Upper lobe of left lung (tissue), 6 donors: ENCODE measurements at regions not wholly inside any gene's neighbourhood (a gene's known extent, or its start where the extent isn't known, plus 50 kb on each side); places are given as distances from the start of the nearest gene placed in this dataset.

ENCODE experiments used
- ATAC-seq, 2 donors: fragments of 200-7000 bp; cut with Tn5 transposase; one replicate each; pipeline ENCODE4 v1.9.1; 2022; ENCODE audit warnings: mild to moderate bottlenecking in 2 of 2, moderate library complexity in 2 of 2; ENCODE audit not compliant: low FRiP score in 2 of 2
- DNase-seq, 2 donors: peaks; one replicate each; pipeline ENCODE4 v3.0.0-alpha.2; 2019 to 2020
- H3K27ac ChIP-seq, 4 donors: fragments of 200-600 bp; sonication (generic); one replicate each; pipeline ENCODE4 v1.5.1; 2016 to 2019
- H3K27me3 ChIP-seq, 4 donors: fragments of 200-600 bp; sonication (generic); one replicate each; pipeline ENCODE4 v1.5.1; 2017 to 2019
- H3K36me3 ChIP-seq, 4 donors: fragments of 200-600 bp; sonication (generic); one replicate each; pipeline ENCODE4 v1.5.1; 2016 to 2019
- H3K4me1 ChIP-seq, 4 donors: fragments of 200-600 bp; sonication (generic); one replicate each; pipeline ENCODE4 v1.5.1; 2018 to 2019
- H3K4me3 ChIP-seq, 4 donors: fragments of 200-600 bp; sonication (generic); one replicate each; pipeline ENCODE4 v1.5.1; 2017 to 2019; ENCODE audit warnings: mild to moderate bottlenecking in 2 of 4, moderate library complexity in 1 of 4
- H3K9me3 ChIP-seq, 4 donors: fragments of 200-600 bp; sonication (generic); one replicate each; pipeline ENCODE4 v1.5.1; 2018 to 2019
- CTCF ChIP-seq, 6 experiments: fragments of 450-650 bp in 4 of 6; fragments of 200-600 bp in 2 of 6; sonication (generic) in 2 of 6; IDR thresholded peaks; one replicate each; pipeline ENCODE4 v1.5.1; 2016 to 2019; ENCODE audit warnings: antibody characterized with exemption in 6 of 6
- EP300 ChIP-seq, 4 donors: sonication (generic); formaldehyde crosslinking; IDR thresholded peaks; one replicate each; pipeline ENCODE4 v1.5.1; 2017; ENCODE audit warnings: antibody characterized with exemption in 4 of 4, control low read depth in 2 of 4
- POLR2A ChIP-seq, 4 donors: fragments of 450-650 bp; IDR thresholded peaks; one replicate each; pipeline ENCODE4 v1.5.1; 2016 to 2017; ENCODE audit warnings: antibody characterized with exemption in 4 of 4, mild to moderate bottlenecking in 2 of 4
- POLR2AphosphoS5 ChIP-seq, 2 donors: sonication (generic); formaldehyde crosslinking; IDR thresholded peaks; one replicate each; pipeline ENCODE4 v1.5.1; 2017; ENCODE audit warnings: antibody characterized with exemption in 2 of 2
- WGBS, 2 donors: methylation state at CpG; one replicate each; pipeline ENCODE4 v1.1.5; 2017 to 2018; 5-methylcytosine and 5-hydroxymethylcytosine counted together
- donor health status: DM: no; HTN: no; CAD: no; lungs with moderate emphysema.
- donor health status: DM: no; HTN: yes; CAD: no; lungs with severe emphysema.

- Histone ChIP-seq H3K36me3 (no peaks in the 10 kb centered on the region), H3K4me3 (no peak overlapping the region), H3K27ac (no peak overlapping the region), H3K27me3 (no peaks in the 10 kb centered on the region), H3K9me3 (no peaks in the 10 kb centered on the region), H3K4me1 (no peaks in the 10 kb centered on the region)
- ATAC-seq (no peak), DNase-seq (no peak)
- no peak for TF ChIP-seq CTCF (IDR thresholded peaks at IDR 0.05)
- TF ChIP-seq POLR2A (IDR thresholded peaks at IDR 0.05): no peak
- no peak for TF ChIP-seq POLR2AphosphoS5 (IDR thresholded peaks at IDR 0.05)
- no peak for TF ChIP-seq EP300 (IDR thresholded peaks at IDR 0.05)
These were observed 454.2 kb downstream of the NLGN4X start for GRCh38 chrX:5774446-5774845.

- no peak for ATAC-seq
These were observed 457.2 kb downstream of the NLGN4X start for GRCh38 chrX:5771441-5771840.

GRCh38 chrX:5756616-5757015 is 472.1 kb downstream of the NLGN4X start:
- TF ChIP-seq EP300 (IDR thresholded peaks at IDR 0.05) (no peak), CTCF (IDR thresholded peaks at IDR 0.05) (no peak), POLR2AphosphoS5 (IDR thresholded peaks at IDR 0.05) (no peak), POLR2A (IDR thresholded peaks at IDR 0.05) (no peak)
- WGBS, 2 donors: 75 to 87% methylated on average over 4 of the region's 4 CpGs
- no peaks in the 10 kb centered on the region for H3K4me1 ChIP-seq
- ATAC-seq (no peak), DNase-seq (no peak)
- no peak overlapping the region for H3K27ac ChIP-seq
- no peak overlapping the region for H3K4me3 ChIP-seq
- no peaks in the 10 kb centered on the region for H3K36me3 ChIP-seq
- H3K27me3 ChIP-seq: no peaks in the 10 kb centered on the region
- H3K9me3 ChIP-seq: no peaks in the 10 kb centered on the region

More at GRCh38 chrX:5771441-5771840, 457.2 kb downstream of the NLGN4X start:
- Histone ChIP-seq H3K27me3 (no peaks in the 10 kb centered on the region), H3K27ac (no peak overlapping the region), H3K4me1 (no peaks in the 10 kb centered on the region), H3K36me3 (no peaks in the 10 kb centered on the region), H3K4me3 (no peak overlapping the region), H3K9me3 (no peaks in the 10 kb centered on the region)
- no peak for TF ChIP-seq POLR2A (IDR thresholded peaks at IDR 0.05)
- no peak for TF ChIP-seq POLR2AphosphoS5 (IDR thresholded peaks at IDR 0.05)
- no peak for TF ChIP-seq EP300 (IDR thresholded peaks at IDR 0.05)
- no peak for TF ChIP-seq CTCF (IDR thresholded peaks at IDR 0.05)
- no peak for DNase-seq
- 70 to 73% methylated on average over 3 of the region's 3 CpGs for WGBS, 2 donors

DNA sequence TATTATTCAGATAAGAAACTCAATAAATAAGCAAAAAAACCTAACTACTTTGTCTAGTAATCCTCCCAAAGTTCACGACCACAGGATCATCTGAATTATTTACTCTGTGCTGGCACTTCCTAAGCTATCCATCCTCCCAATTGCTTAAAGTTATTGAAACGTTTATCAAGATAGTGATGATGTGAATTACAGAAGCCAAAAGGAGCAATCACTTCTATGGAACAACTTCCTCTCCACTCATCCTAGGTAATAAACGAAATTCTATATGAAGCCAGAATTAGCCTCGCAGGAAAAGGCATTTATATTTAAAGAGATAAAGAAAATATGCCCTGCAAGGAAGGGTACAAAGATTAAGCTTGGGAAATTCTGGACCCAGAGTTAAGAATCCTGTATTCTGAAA is 475.4 kb downstream of the NLGN4X start:
- Histone ChIP-seq H3K27me3 (no peaks in the 10 kb centered on the region), H3K27ac (no peak overlapping the region), H3K4me3 (no peak overlapping the region), H3K4me1 (no peaks in the 10 kb centered on the region), H3K36me3 (no peaks in the 10 kb centered on the region), H3K9me3 (no peaks in the 10 kb centered on the region)
- ATAC-seq (no peak), DNase-seq (no peak)
- WGBS, 2 donors: 46 to 56% methylated on average over 4 of the region's 4 CpGs
- TF ChIP-seq POLR2A (IDR thresholded peaks at IDR 0.05): no peak
- no peak for TF ChIP-seq CTCF (IDR thresholded peaks at IDR 0.05)
- TF ChIP-seq EP300 (IDR thresholded peaks at IDR 0.05): no peak
- no peak for TF ChIP-seq POLR2AphosphoS5 (IDR thresholded peaks at IDR 0.05)

GRCh38 chrX:5752831-5753230 is 475.8 kb downstream of the NLGN4X start:
- ATAC-seq: no peak
- Histone ChIP-seq H3K27ac (no peak overlapping the region), H3K9me3 (no peaks in the 10 kb centered on the region), H3K36me3 (no peaks in the 10 kb centered on the region), H3K27me3 (no peaks in the 10 kb centered on the region), H3K4me1 (no peaks in the 10 kb centered on the region), H3K4me3 (no peak overlapping the region)
- 40 to 57% methylated on average over 1 of the region's 1 CpG for WGBS, 2 donors
- TF ChIP-seq CTCF (IDR thresholded peaks at IDR 0.05) (no peak), POLR2A (IDR thresholded peaks at IDR 0.05) (no peak), POLR2AphosphoS5 (IDR thresholded peaks at IDR 0.05) (no peak), EP300 (IDR thresholded peaks at IDR 0.05) (no peak)
- DNase-seq: no peak
